Spinal cord (tissue), 9 donors: ENCODE measurements at regions not wholly inside any gene's neighbourhood (a gene's known extent, or its start where the extent isn't known, plus 50 kb on each side); places are given as distances from the start of the nearest gene placed in this dataset.
"Not testable (repeated sequence)": the region's sequence is repeated elsewhere in the genome, so short reads cannot be mapped to it uniquely, and the experiment has no call there.

Experiments used
- DNase-seq, 6 donors: peaks; one replicate each; pipeline versions ENCODE4 v3.0.0 to v3.0.0-alpha.2; 2013 to 2015; ENCODE audit warnings: low spot score in 6 of 6, low read depth in 4 of 6
- H3K27ac ChIP-seq: one replicate; pipeline ENCODE4 v1.5.1; 2013; ENCODE audit warnings: low read depth, low read length, control low read depth
- H3K27me3 ChIP-seq: one replicate; pipeline ENCODE4 v1.6.1; 2013; ENCODE audit warnings: low read length; ENCODE audit not compliant: control insufficient read depth, insufficient read depth
- H3K36me3 ChIP-seq: one replicate; pipeline ENCODE4 v1.6.1; 2013; ENCODE audit warnings: low read length; ENCODE audit not compliant: control insufficient read depth, insufficient read depth
- H3K4me1 ChIP-seq: one replicate; pipeline ENCODE4 v1.6.1; 2013; ENCODE audit warnings: low read length; ENCODE audit not compliant: control insufficient read depth, insufficient read depth
- H3K4me3 ChIP-seq: one replicate; pipeline ENCODE4 v1.5.1; 2013; ENCODE audit warnings: low read depth, low read length, control low read depth
- H3K9me3 ChIP-seq: one replicate; pipeline ENCODE4 v1.6.1; 2013; ENCODE audit warnings: low read length; ENCODE audit not compliant: control insufficient read depth, insufficient read depth
- WGBS: methylation state at CpG from one replicate; pipeline ENCODE4 v1.1.5; 2013; ENCODE audit warnings: missing lambda C conversion rate; ENCODE audit not compliant: insufficient coverage; 5-methylcytosine and 5-hydroxymethylcytosine counted together
- donor health status: healthy.

GRCh38 chr11:42901084-42901483 is 410.7 kb upstream of the API5 start:
- peak in 1 of 6 donors; percentile 58 for DNase-seq
- Histone ChIP-seq H3K4me3 (no peak overlapping the region), H3K27me3 (no peaks in the 10 kb centered on the region), H3K4me1 (no peaks in the 10 kb centered on the region), H3K36me3 (no peaks in the 10 kb centered on the region), H3K9me3 (no peaks in the 10 kb centered on the region), H3K27ac (no peak overlapping the region)
- 78% methylated on average over 1 of the region's 1 CpG for WGBS

- WGBS = 50% methylated on average over 2 of the region's 7 CpGs
- Histone ChIP-seq H3K4me1 (no peaks in the 10 kb centered on the region), H3K27ac (no peak overlapping the region), H3K4me3 (no peak overlapping the region), H3K9me3 (no peaks in the 10 kb centered on the region), H3K27me3 (no peaks in the 10 kb centered on the region), H3K36me3 (no peaks in the 10 kb centered on the region)
- DNase-seq = no peak
Measured at GRCh38 chr11:42906226-42906625, 405.6 kb upstream of the API5 start.

- H3K36me3 ChIP-seq = no peaks in the 10 kb centered on the region
- no peak overlapping the region for H3K27ac ChIP-seq
- H3K4me3 ChIP-seq = no peak overlapping the region
- H3K27me3 ChIP-seq = no peaks in the 10 kb centered on the region
- H3K9me3 ChIP-seq = peaks cover 3% of the 10 kb centered on the region
- no peak for DNase-seq
- no peaks in the 10 kb centered on the region for H3K4me1 ChIP-seq
- WGBS = no CpG with 5 or more reads among the region's 2 CpGs
Measured at GRCh38 chr11:42913731-42914130, 398.1 kb upstream of the API5 start.

GRCh38 chr11:42923651-42924050 is 388.1 kb upstream of the API5 start:
- H3K27me3 ChIP-seq = no peaks in the 10 kb centered on the region
- H3K4me3 ChIP-seq = no peak overlapping the region
- no peaks in the 10 kb centered on the region for H3K4me1 ChIP-seq
- no peak for DNase-seq
- no peaks in the 10 kb centered on the region for H3K9me3 ChIP-seq
- no peaks in the 10 kb centered on the region for H3K36me3 ChIP-seq
- H3K27ac ChIP-seq = no peak overlapping the region
- no CpG with 5 or more reads among the region's 3 CpGs for WGBS

GRCh38 chr11:42925916-42926315 is 385.9 kb upstream of the API5 start:
- 50% methylated on average over 2 of the region's 3 CpGs for WGBS
- no peaks in the 10 kb centered on the region for H3K27me3 ChIP-seq
- H3K9me3 ChIP-seq = no peaks in the 10 kb centered on the region
- peak in 2 of 6 donors; percentile 33 to 38 for DNase-seq
- no peak overlapping the region for H3K27ac ChIP-seq
- H3K4me3 ChIP-seq = no peak overlapping the region
- no peaks in the 10 kb centered on the region for H3K36me3 ChIP-seq
- H3K4me1 ChIP-seq = no peaks in the 10 kb centered on the region

GRCh38 chr11:42947405-42947804 is 364.4 kb upstream of the API5 start:
- H3K27ac ChIP-seq = no peak overlapping the region
- no peak overlapping the region for H3K4me3 ChIP-seq
- H3K27me3 ChIP-seq = no peaks in the 10 kb centered on the region
- H3K4me1 ChIP-seq = no peaks in the 10 kb centered on the region
- WGBS = 94% methylated on average over 2 of the region's 3 CpGs
- no peak for DNase-seq
- no peaks in the 10 kb centered on the region for H3K36me3 ChIP-seq
- no peaks in the 10 kb centered on the region for H3K9me3 ChIP-seq

- not testable (repeated sequence) for H3K27me3 ChIP-seq, H3K27ac ChIP-seq, DNase-seq, H3K4me1 ChIP-seq, H3K4me3 ChIP-seq, H3K9me3 ChIP-seq, H3K36me3 ChIP-seq
- WGBS = 94% methylated on average over 25 of the region's 30 CpGs
Measured at GRCh38 chr11:42949738-42950376, 361.9 kb upstream of the API5 start.

- Histone ChIP-seq H3K9me3 (no peaks in the 10 kb centered on the region), H3K36me3 (no peaks in the 10 kb centered on the region), H3K4me3 (no peak overlapping the region), H3K27ac (no peak overlapping the region), H3K27me3 (no peaks in the 10 kb centered on the region), H3K4me1 (no peaks in the 10 kb centered on the region)
- DNase-seq = no peak
- 80% methylated on average over 1 of the region's 1 CpG for WGBS
Measured at GRCh38 chr11:42951266-42951665, 360.5 kb upstream of the API5 start.

GRCh38 chr11:42957831-42958230 is 354.0 kb upstream of the API5 start:
- Histone ChIP-seq H3K27ac (no peak overlapping the region), H3K4me1 (no peaks in the 10 kb centered on the region), H3K27me3 (no peaks in the 10 kb centered on the region), H3K4me3 (no peak overlapping the region), H3K36me3 (no peaks in the 10 kb centered on the region), H3K9me3 (no peaks in the 10 kb centered on the region)
- no CpG with 5 or more reads among the region's 1 CpG for WGBS
- no peak for DNase-seq

- WGBS = no CpG with 5 or more reads among the region's 2 CpGs
- H3K27ac ChIP-seq = no peak overlapping the region
- H3K36me3 ChIP-seq = no peaks in the 10 kb centered on the region
- no peaks in the 10 kb centered on the region for H3K4me1 ChIP-seq
- no peak overlapping the region for H3K4me3 ChIP-seq
- no peak for DNase-seq
- H3K9me3 ChIP-seq = no peaks in the 10 kb centered on the region
- no peaks in the 10 kb centered on the region for H3K27me3 ChIP-seq
Measured at GRCh38 chr11:42958635-42959034, 353.2 kb upstream of the API5 start.
